Trophoblast cell (in vitro differentiated cells and primary cell): ENCODE measurements at regions not wholly inside any gene's neighbourhood (a gene's known extent, or its start where the extent isn't known, plus 50 kb on each side); places are given as distances from the start of the nearest gene placed in this dataset.

Source experiments
- DNase-seq, 2 donors: peaks; one replicate each; pipeline ENCODE4 v3.0.0-alpha.2; 2016
- H2AFZ ChIP-seq: 2 replicates; pipeline ENCODE4 v1.6.1; 2013; ENCODE audit warnings: low read length, moderate library complexity, mild to moderate bottlenecking; ENCODE audit not compliant: insufficient read depth, poor library complexity
- H2AK5ac ChIP-seq: 2 replicates; pipeline ENCODE4 v1.6.1; 2013; ENCODE audit warnings: mild to moderate bottlenecking, low read length
- H2BK120ac ChIP-seq: 2 replicates; pipeline ENCODE4 v1.6.1; 2013; ENCODE audit warnings: low read length, mild to moderate bottlenecking, moderate library complexity; ENCODE audit not compliant: insufficient read depth, poor library complexity
- H2BK12ac ChIP-seq: 2 replicates; pipeline ENCODE4 v1.6.1; 2013; ENCODE audit warnings: mild to moderate bottlenecking, low read length, moderate library complexity
- H2BK5ac ChIP-seq: 2 replicates; pipeline ENCODE4 v1.6.1; 2013; ENCODE audit warnings: low read length, low read depth, moderate library complexity, mild to moderate bottlenecking; ENCODE audit not compliant: poor library complexity
- H3K14ac ChIP-seq: 2 replicates; pipeline ENCODE4 v1.6.1; 2013; ENCODE audit warnings: mild to moderate bottlenecking, low read length
- H3K18ac ChIP-seq: 2 replicates; pipeline ENCODE4 v1.6.1; 2013; ENCODE audit warnings: mild to moderate bottlenecking, low read length
- H3K23ac ChIP-seq: 2 replicates; pipeline ENCODE4 v1.6.1; 2013; ENCODE audit warnings: low read length
- H3K27ac ChIP-seq: 2 replicates; pipeline ENCODE4 v1.5.1; 2013; ENCODE audit warnings: low read depth, mild to moderate bottlenecking, inconsistent platforms, low read length, moderate library complexity
- H3K27me3 ChIP-seq: 2 replicates; pipeline ENCODE4 v1.6.1; 2013; ENCODE audit warnings: inconsistent platforms, mild to moderate bottlenecking, low read length, moderate library complexity; ENCODE audit not compliant: insufficient read depth
- H3K36me3 ChIP-seq, 2 experiments: 1 replicate in 1 of 2; 2 replicates in 1 of 2; pipeline ENCODE4 v1.6.1; 2013; ENCODE audit warnings: low read length in 2 of 2, mild to moderate bottlenecking in 2 of 2, moderate library complexity in 1 of 2; ENCODE audit not compliant: insufficient read depth in 2 of 2, control insufficient read depth in 1 of 2
- H3K4ac ChIP-seq: 2 replicates; pipeline ENCODE4 v1.6.1; 2013; ENCODE audit warnings: low read depth, mild to moderate bottlenecking, low read length, moderate library complexity
- H3K4me1 ChIP-seq, 2 experiments: 1 replicate in 1 of 2; 2 replicates in 1 of 2; pipeline ENCODE4 v1.6.1; 2013; ENCODE audit warnings: low read length in 2 of 2, mild to moderate bottlenecking in 2 of 2, moderate library complexity in 1 of 2; ENCODE audit not compliant: insufficient read depth in 2 of 2, control insufficient read depth in 1 of 2
- H3K4me2 ChIP-seq: 2 replicates; pipeline ENCODE4 v1.6.1; 2013; ENCODE audit warnings: inconsistent platforms, mild to moderate bottlenecking, low read length, moderate library complexity
- H3K4me3 ChIP-seq: 2 replicates; pipeline ENCODE4 v1.5.1; 2013; ENCODE audit warnings: mild to moderate bottlenecking, low read depth, low read length, inconsistent platforms
- H3K79me1 ChIP-seq: one replicate; pipeline ENCODE4 v1.6.1; 2013; ENCODE audit warnings: low read length
- H3K79me2 ChIP-seq: 2 replicates; pipeline ENCODE4 v1.6.1; 2013; ENCODE audit warnings: low read length, mild to moderate bottlenecking; ENCODE audit not compliant: control insufficient read depth, insufficient read depth, poor library complexity
- H3K9ac ChIP-seq: 2 replicates; pipeline ENCODE4 v1.6.1; 2013; ENCODE audit warnings: mild to moderate bottlenecking, low read length
- H3K9me3 ChIP-seq: 2 replicates; pipeline ENCODE4 v1.6.1; 2013; ENCODE audit warnings: low read depth, mild to moderate bottlenecking, control low read depth, inconsistent platforms, low read length; ENCODE audit not compliant: insufficient read depth
- H4K12ac ChIP-seq: 2 replicates; pipeline ENCODE4 v1.6.1; 2013; ENCODE audit warnings: low read depth, mild to moderate bottlenecking, low read length, moderate library complexity
- H4K8ac ChIP-seq: 2 replicates; pipeline ENCODE4 v1.6.1; 2013; ENCODE audit warnings: low read depth, mild to moderate bottlenecking, low read length, moderate library complexity
- H4K91ac ChIP-seq: one replicate; pipeline ENCODE4 v1.6.1; 2013; ENCODE audit warnings: low read depth, mild to moderate bottlenecking, low read length, moderate library complexity
- WGBS: extraction: QIAGEN DNeasy Blood & Tissue Kit; methylation state at CpG from one replicate; pipeline ENCODE4 v1.1.7; 2013; ENCODE audit warnings: missing lambda C conversion rate; ENCODE audit not compliant: insufficient read length, insufficient coverage; ENCODE audit errors: extremely low coverage; 5-methylcytosine and 5-hydroxymethylcytosine counted together

DNA sequence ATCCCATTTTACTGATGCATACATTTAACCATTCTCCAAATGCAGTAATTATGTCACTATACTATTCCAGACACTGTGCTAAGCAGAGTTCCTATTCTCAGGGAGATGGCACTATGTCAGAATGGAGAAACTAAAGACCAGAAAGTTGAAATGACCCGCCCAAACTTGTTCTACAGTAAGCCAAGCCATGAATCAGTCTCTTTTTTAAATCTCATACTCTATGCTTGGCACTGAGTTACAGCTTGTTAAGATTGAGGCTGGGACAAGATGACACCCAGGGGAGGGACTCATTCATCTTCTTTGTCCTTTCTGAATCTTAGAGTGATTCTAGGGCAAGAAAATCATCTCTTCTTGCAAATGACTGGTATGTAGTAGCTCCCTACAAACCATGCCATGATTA, 247.0 kb upstream of the CCL2 start:
- Histone ChIP-seq H3K27me3 (no peaks in the 10 kb centered on the region), H3K4me3 (no peak overlapping the region), H3K18ac (no peak overlapping the region), H2BK120ac (no peak overlapping the region), H3K4ac (no peak overlapping the region), H3K36me3 (no peaks in the 10 kb centered on the region), H2BK12ac (no peak overlapping the region), H4K91ac (no peak overlapping the region), H3K79me2 (no peaks in the 10 kb centered on the region), H4K12ac (no peak overlapping the region), H4K8ac (no peak overlapping the region), H2BK5ac (no peak overlapping the region), H3K23ac (no peak overlapping the region), H2AK5ac (no peak overlapping the region), H3K79me1 (no peaks in the 10 kb centered on the region), H3K27ac (no peak overlapping the region), H3K4me2 (no peak overlapping the region), H2AFZ (no peak overlapping the region), H3K9me3 (peaks cover 2% of the 10 kb centered on the region), H3K4me1 (peaks cover 6 to 9% of the 10 kb centered on the region in 2 experiments), H3K14ac (no peak overlapping the region), H3K9ac (no peak overlapping the region)
- no peak for DNase-seq
- WGBS: no CpG with 5 or more reads among the region's 1 CpG

DNA sequence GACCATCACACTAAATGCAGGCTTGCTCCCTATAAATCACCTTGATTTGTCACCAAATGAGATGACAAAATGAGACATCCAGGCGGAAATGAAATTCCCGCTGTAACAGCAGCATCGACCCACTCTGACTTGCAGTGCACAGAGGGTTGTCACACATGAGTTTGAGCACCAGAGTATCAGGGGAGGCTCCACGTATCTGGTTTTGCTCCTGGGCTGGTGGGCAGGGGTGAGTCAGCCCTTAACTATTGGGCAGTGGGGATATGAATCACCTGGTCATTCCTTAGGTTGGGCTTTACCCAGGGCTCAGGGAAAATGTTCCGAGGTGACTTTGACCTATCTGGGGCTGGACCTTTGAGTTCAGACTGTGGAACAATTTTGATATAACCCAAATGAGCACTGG, 245.2 kb upstream of the CCL2 start:
- Histone ChIP-seq H3K79me1 (no peaks in the 10 kb centered on the region), H4K8ac (no peak overlapping the region), H2BK120ac (no peak overlapping the region), H3K4ac (no peak overlapping the region), H3K14ac (no peak overlapping the region), H2AK5ac (no peak overlapping the region), H3K4me2 (no peak overlapping the region), H3K27me3 (no peaks in the 10 kb centered on the region), H3K9ac (no peak overlapping the region), H2BK12ac (no peak overlapping the region), H3K9me3 (peaks cover 4% of the 10 kb centered on the region), H3K27ac (no peak overlapping the region), H2AFZ (no peak overlapping the region), H4K12ac (no peak overlapping the region), H3K4me1 (peaks cover 6 to 9% of the 10 kb centered on the region in 2 experiments), H3K79me2 (no peaks in the 10 kb centered on the region), H3K18ac (no peak overlapping the region), H3K36me3 (no peaks in the 10 kb centered on the region), H2BK5ac (no peak overlapping the region), H3K4me3 (no peak overlapping the region), H3K23ac (no peak overlapping the region), H4K91ac (no peak overlapping the region)
- DNase-seq: no peak
- no CpG with 5 or more reads among the region's 5 CpGs for WGBS

DNA sequence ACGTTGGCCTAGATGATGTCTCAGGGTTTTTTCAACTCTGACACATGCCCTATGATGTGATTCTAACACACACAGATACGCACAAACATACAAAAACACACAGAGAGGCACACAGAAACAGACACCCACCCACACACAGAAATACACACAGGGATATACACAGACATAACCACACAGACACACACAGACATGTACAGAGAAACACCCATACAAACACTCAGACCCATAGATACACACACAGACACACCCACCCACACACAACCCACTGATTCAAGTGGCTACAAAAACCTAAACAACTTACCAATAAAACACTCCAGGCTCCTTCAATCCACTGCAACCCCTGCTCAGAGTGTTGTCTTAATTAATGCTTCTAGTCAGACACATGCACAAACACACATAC, 244.6 kb upstream of the CCL2 start:
- H3K14ac ChIP-seq: no peak overlapping the region
- no peaks in the 10 kb centered on the region for H3K79me1 ChIP-seq
- no CpG with 5 or more reads among the region's 2 CpGs for WGBS

GRCh38 chr17:34011599-34011998, 243.5 kb upstream of the CCL2 start:
- Histone ChIP-seq H2AFZ (no peak overlapping the region), H3K4me3 (no peak overlapping the region), H3K9ac (no peak overlapping the region), H2AK5ac (no peak overlapping the region), H2BK120ac (no peak overlapping the region), H3K14ac (no peak overlapping the region), H3K4ac (no peak overlapping the region), H3K79me1 (no peaks in the 10 kb centered on the region), H3K27ac (no peak overlapping the region), H3K27me3 (no peaks in the 10 kb centered on the region), H3K79me2 (no peaks in the 10 kb centered on the region), H3K36me3 (no peaks in the 10 kb centered on the region), H2BK12ac (no peak overlapping the region), H3K4me2 (no peak overlapping the region), H3K23ac (no peak overlapping the region), H2BK5ac (no peak overlapping the region), H3K4me1 (peaks cover 9 to 10% of the 10 kb centered on the region in 2 experiments), H3K18ac (no peak overlapping the region), H4K12ac (no peak overlapping the region), H4K8ac (no peak overlapping the region), H3K9me3 (peaks cover 4% of the 10 kb centered on the region), H4K91ac (no peak overlapping the region)
- no peak for DNase-seq
- no CpG with 5 or more reads among the region's 3 CpGs for WGBS

More for the DNA sequence above, 244.6 kb upstream of the CCL2 start:
- Histone ChIP-seq H2AK5ac (no peak overlapping the region), H2BK5ac (no peak overlapping the region), H3K9me3 (peaks cover 4% of the 10 kb centered on the region), H3K27me3 (no peaks in the 10 kb centered on the region), H2AFZ (no peak overlapping the region), H3K4me2 (no peak overlapping the region), H3K23ac (no peak overlapping the region), H3K18ac (no peak overlapping the region), H4K12ac (no peak overlapping the region), H4K91ac (no peak overlapping the region), H3K4me3 (no peak overlapping the region), H3K27ac (no peak overlapping the region), H4K8ac (no peak overlapping the region), H3K4me1 (peaks cover 9 to 10% of the 10 kb centered on the region in 2 experiments), H3K9ac (no peak overlapping the region), H3K36me3 (no peaks in the 10 kb centered on the region), H2BK120ac (no peak overlapping the region), H2BK12ac (peak overlapping the region; percentile 16), H3K79me2 (no peaks in the 10 kb centered on the region), H3K4ac (no peak overlapping the region)
- no peak for DNase-seq
